NCI-H146 treated with DMSO at 0.1 percent for 48 hours (cell line): ENCODE measurements at regions not wholly inside any gene's neighbourhood (a gene's known extent, or its start where the extent isn't known, plus 50 kb on each side); places are given as distances from the start of the nearest gene placed in this dataset.
A peak's percentile ranks its signal among the peaks of the same experiment; 100 is the strongest.

Source experiments
- DNase-seq: peaks from one replicate; lab custom pipeline; 2025; ENCODE audit not compliant: unreplicated experiment; lab: John Stamatoyannopoulos, UW

DNA sequence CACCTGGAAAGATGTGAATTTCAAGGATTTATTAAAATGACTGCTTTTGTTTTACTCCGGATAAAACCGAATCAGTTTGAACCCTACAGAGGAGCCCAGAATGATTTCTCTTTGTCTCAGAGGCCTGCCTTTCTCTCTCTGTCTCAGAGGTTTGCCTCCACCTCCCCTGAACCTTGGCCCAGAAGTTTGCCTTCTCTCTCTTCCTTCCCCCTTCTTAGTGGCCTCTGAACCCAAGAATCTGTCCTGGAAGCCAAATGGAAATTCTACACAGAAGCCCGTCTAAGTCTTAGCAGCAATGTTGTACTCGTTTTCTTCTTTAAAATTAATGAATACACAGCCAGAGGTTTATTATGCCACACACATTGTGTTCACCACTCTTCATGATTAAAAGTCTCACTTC is 200.7 kb downstream of the SOCS6 start:
- no peak for DNase-seq

GRCh38 chr18:70469916-70470315 is 181.1 kb downstream of the SOCS6 start:
- DNase-seq = peak; percentile 51

- DNase-seq = no peak
Measured at GRCh38 chr18:70468861-70469547, 180.2 kb downstream of the SOCS6 start.

DNA sequence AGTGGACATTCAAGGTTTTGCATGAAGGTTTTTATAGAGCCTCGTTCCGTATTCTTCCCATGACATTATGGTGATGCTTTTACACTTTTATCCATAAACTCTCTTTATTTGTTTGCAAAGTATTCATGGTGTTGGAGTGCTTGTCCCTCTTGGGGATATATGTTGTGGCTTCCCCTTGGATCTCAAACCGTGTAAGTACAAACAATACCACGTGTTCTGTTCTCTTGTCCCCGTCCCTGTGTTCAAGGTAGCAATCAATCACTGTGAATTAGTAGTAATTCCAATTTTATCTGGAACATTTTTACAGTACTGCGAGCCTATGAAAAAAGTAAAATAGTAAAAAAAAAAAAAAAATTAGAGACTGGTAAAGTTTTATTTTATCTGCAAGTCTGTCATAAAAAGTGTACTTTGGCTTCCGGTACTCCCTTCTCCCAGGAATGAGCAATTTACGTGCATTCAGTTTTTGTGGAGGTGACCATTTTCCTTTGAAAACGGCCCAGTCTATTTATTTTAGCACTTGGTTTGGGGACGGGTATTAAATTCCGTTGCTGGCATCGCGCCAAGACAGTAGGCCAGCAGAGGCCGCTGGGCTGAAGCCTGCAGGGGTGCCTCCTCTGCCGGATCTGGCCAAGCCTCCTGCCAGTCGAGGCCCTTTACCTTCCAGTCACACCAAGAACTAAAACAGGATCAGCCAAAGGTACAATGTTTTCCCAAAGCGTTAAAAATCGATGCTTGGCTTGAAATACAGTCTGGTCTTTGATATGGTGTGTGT is 175.7 kb downstream of the SOCS6 start:
- DNase-seq = peak; percentile 89

- DNase-seq = no peak
Measured at GRCh38 chr18:70463085-70463484, 174.2 kb downstream of the SOCS6 start.

GRCh38 chr18:70462078-70462439 is 173.2 kb downstream of the SOCS6 start:
- DNase-seq = no peak

- no peak for DNase-seq
Measured at GRCh38 chr18:70461323-70462077, 172.7 kb downstream of the SOCS6 start.

GRCh38 chr18:70459731-70460130 is 170.9 kb downstream of the SOCS6 start:
- DNase-seq = no peak

GRCh38 chr18:70459251-70459650 is 170.4 kb downstream of the SOCS6 start:
- DNase-seq = no peak

DNA sequence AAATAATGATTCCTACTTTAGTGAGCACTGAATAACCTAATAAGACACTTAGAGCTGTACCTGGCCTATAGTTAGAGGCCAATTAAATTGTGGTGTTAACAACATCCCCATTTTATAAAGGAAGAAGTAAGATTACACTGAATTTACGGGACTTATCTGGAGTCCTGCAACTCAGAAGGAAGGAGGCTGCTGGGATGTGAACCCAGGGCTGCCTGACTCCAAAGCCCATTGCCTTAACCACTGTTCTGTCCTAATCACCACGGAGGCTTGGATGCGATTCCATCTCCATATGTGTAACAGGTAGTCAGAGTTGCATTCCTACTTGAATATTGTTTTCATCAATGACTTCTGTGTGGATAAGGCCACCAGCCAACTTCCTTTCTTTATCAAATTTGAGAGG is 168.9 kb downstream of the SOCS6 start:
- no peak for DNase-seq

GRCh38 chr18:70457223-70457622 is 168.4 kb downstream of the SOCS6 start:
- no peak for DNase-seq

GRCh38 chr18:70456376-70456775 is 167.5 kb downstream of the SOCS6 start:
- DNase-seq = no peak

DNA sequence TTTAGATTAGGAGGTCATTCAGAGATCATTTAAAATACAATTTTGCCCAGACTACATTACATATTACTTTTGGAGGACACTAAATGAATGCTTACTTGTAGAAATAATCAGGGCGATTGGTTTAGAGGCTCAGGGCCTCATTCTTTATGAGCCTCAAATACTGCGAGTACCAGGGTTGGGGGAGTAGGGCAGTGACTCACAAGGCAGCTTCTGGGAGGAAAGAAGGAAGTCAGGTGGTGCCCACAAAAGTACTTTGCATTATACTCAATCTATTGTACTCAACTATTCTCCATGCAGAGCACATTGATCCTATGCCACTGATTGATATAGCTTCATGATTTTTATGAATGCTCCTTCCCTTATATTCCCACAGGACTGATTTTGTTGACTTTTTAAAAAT is 166.9 kb downstream of the SOCS6 start:
- no peak for DNase-seq

DNA sequence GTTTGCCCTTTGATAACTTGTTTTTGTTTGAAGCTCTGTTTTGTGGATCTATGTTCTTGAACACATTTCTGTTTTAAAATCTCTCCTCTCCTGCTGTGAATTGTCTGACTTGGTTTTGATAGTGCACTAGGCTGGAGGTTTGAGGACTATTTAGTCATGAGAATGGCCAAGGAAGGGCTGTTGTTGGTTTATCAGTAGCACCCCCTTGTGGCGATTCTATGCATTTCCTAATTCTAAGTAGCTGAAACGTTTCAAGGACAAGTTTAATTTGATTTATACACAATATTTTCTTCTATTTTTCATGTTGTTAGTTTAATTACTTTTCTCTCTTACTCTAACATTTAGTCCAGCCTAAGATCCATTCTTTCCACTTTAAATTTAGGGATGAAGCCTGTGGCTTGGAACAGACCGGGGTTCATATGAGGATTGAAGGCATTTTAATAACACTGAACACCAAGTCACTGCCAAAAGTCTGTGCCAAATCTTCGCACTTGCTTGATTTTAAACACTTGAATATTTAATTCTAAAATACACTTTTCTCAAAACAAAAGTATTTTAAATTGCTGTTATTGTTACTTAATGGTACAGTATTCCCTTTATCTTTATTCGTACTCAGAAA is 166.0 kb downstream of the SOCS6 start:
- peak; percentile 67 for DNase-seq

DNA sequence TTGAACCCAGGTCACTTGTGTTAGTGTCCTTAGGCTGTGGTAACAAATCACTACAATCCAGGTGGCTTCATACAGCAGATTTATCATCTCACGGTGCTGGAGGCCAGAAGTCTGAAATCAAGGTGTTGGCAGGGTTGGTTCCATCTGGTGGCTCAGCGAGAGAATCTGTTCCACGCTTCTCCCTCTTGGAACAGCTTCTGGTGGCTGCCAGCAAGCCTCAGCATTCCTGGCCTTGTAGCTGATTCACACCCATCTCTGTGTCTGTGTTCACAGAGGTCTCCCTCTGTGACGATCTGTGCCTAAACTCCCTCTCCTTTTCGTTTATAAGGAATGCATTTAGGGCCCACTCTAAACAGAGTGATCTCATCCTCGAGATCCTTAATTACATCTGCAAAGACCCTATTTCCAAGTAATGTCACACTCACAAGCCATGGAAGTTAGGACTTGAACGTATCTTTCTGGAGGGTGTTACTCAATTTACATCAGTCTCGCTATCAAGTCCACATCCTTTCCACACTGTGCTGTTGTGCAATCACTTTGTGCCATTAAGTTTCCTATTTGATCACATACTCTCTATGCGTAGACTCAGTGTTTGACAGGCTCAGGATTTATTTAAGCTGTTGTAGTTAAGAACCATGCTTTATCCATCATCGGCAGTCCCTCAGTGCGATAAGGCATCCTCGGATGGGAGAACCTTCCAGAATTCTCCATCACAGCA is 164.4 kb downstream of the SOCS6 start:
- DNase-seq = no peak

- DNase-seq = no peak
Measured at GRCh38 chr18:70452501-70452900, 163.7 kb downstream of the SOCS6 start.

DNA sequence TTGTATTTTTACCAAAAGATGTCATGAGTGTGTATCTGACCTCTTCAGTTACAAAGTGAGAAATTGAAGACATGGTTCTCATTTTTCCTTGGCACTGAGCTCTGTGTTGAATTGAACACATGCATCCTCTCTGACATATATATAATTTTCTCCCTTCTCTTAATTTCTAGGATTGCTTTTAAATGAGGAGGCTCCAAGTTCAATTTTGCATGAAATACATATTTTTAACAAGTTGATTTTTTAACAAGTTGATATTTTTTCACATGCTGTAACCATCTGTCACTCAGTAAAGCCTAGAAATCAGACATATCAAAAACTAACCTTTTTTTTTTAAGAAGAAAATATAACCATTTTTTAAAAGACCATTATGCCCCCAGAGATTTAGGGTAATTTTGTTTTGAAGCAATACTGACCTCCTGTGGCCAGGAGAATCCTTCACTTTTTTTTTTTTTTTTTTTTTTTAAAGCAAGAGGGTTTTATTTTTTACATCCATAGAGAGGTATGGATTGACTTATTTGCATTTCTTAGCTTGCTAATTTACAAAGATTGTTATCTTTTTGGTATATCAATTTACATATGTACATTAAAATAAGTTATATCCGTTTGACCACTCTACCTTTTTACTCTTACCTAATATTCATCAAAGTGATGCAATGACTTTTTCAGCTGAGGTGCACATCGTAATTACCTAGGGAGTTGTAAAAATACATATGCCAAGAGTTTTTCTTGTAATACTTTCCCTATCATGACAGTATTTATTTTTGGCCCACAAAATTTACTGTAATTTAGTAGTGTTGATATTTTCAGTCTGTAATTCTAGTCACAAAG is 161.8 kb downstream of the SOCS6 start:
- no peak for DNase-seq

- no peak for DNase-seq
Measured at GRCh38 chr18:70448588-70448987, 159.7 kb downstream of the SOCS6 start.

DNA sequence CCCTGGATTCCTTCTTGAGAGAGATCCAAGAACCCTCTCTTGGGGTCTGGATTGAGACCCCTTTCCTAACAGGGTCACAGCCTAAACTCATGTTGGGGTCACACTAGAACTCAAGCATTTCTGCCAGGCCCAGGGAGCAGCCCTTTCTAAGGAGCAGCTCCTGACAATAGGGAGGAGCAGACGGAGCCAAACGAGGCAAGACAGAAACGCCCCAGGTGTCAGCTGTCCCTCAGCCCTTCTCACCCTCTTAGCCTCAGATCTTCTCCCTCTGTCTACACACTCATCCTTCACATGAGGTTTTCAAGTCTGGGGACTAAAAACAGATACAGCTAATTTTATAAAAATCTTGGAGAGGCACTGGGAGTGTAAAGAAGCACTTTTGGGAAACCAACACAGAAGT is 157.2 kb downstream of the SOCS6 start:
- no peak for DNase-seq

DNA sequence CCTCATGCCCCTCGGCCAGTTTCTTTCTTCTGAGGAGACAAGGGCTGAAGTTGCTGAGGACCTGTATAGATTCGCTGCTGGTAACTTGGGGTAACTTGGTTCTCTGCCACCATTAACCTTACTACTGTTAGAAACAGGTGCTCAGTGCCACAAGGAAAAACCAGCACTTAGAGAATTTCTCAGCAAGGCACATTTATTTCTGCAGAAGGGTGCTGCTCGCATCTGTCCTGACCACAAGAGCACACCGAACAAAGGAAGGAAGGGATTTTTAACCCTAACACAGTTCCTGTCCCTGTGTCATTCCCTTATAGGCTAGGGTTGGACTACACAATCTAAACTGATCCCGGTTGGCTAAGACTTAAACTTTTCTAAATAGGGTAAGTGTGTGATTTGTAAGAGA is 154.1 kb downstream of the SOCS6 start:
- DNase-seq = no peak
